Stomach (tissue), 8 donors: ENCODE measurements at regions not wholly inside any gene's neighbourhood (a gene's known extent, or its start where the extent isn't known, plus 50 kb on each side); places are given as distances from the start of the nearest gene placed in this dataset.

Experiments
- DNase-seq, 2 donors: peaks; one replicate each; pipeline versions ENCODE4 v3.0.0 to v3.0.0-alpha.2; 2013 to 2019
- H3K27ac ChIP-seq, 5 donors: fragments of 200-600 bp in 4 of 5; sonication (generic) in 4 of 5; one replicate each; pipeline ENCODE4 v1.5.1; 2013 to 2019; ENCODE audit warnings: mild to moderate bottlenecking in 1 of 5, moderate library complexity in 1 of 5
- H3K27me3 ChIP-seq, 3 donors: fragments of 200-600 bp; sonication (generic); one replicate each; pipeline ENCODE4 v1.5.1; 2017 to 2019; ENCODE audit warnings: mixed run types in 1 of 3
- H3K36me3 ChIP-seq, 4 donors: fragments of 200-600 bp; sonication (generic); 1 replicate in 3 of 4; 2 replicates in 1 of 4; pipeline ENCODE4 v1.5.1; 2016 to 2019
- H3K4me1 ChIP-seq, 4 donors: fragments of 200-600 bp; sonication (generic); one replicate each; pipeline ENCODE4 v1.5.1; 2016 to 2019
- H3K4me3 ChIP-seq, 4 donors: fragments of 200-600 bp; sonication (generic) in 3 of 4; one replicate each; pipeline ENCODE4 v1.5.1; 2016 to 2019; ENCODE audit warnings: mild to moderate bottlenecking in 1 of 4
- H3K9me3 ChIP-seq, 4 donors: fragments of 200-600 bp; sonication (generic); one replicate each; pipeline ENCODE4 v1.5.1; 2016 to 2019
- CTCF ChIP-seq, 7 experiments: fragments of 450-650 bp in 4 of 7; fragments of 200-600 bp in 3 of 7; sonication (generic) in 3 of 7; IDR thresholded peaks; one replicate each; pipeline ENCODE4 v1.5.1; 2016 to 2019; ENCODE audit warnings: antibody characterized with exemption in 7 of 7, control low read depth in 2 of 7, mild to moderate bottlenecking in 1 of 7
- EP300 ChIP-seq: sonication (generic); formaldehyde crosslinking; IDR thresholded peaks from one replicate; pipeline ENCODE4 v1.6.1; 2017; ENCODE audit warnings: antibody characterized with exemption
- POLR2A ChIP-seq, 4 donors: fragments of 450-650 bp; IDR thresholded peaks; one replicate each; pipeline ENCODE4 v1.6.1; 2016; ENCODE audit warnings: antibody characterized with exemption in 4 of 4, control low read depth in 2 of 4, mild to moderate bottlenecking in 1 of 4, moderate library complexity in 1 of 4
- POLR2AphosphoS5 ChIP-seq, 3 donors: sonication (generic); formaldehyde crosslinking; IDR thresholded peaks; one replicate each; pipeline ENCODE4 v1.6.1; 2016; ENCODE audit warnings: antibody characterized with exemption in 3 of 3
- WGBS, 5 donors: extraction: QIAGEN DNeasy Blood & Tissue Kit in 3 of 5; methylation state at CpG; one replicate each; pipeline versions ENCODE4 v1.1.5 to v1.1.7; 2013 to 2018; 5-methylcytosine and 5-hydroxymethylcytosine counted together
- intact Hi-C: fragments of 100-400 bp; cut with DNase I; formaldehyde crosslinking; loops from one replicate; pipeline ENCODE4 v1.15.1; 2023; ENCODE audit warnings: low total_unique reads
- donor health status: healthy with polysubstance abuse.
- donor health status: Bipolar disorder and iron deficiency.
- donor health status: healthy.

DNA sequence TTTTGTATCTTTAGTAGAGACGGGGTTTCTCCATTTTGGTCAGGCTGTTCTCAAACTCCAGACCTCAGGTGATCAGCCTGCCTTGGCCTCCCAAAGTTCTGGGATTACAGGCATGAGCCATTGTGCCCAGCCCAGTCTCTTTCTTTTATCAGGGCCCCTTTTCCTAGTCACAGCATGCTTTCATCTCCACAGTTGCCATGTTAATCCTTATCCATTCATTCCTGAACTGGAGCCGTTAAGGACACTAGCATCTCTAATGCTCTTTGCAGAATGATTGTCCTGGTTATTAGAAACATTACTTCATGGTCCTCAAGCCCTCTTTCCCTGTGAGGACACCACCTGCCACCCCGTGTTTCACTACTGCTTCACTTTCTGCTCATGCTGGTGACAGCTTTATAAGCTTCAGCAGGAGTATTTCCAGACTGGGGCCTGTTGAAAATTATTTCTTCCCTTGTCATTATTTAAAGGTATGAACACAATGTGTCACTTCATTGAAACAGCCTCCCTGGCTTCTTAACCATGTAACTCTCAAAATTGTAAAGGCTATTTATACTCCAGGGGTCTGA, 313.9 kb downstream of the BMPER start:
- 62 to 73% (median 72%) methylated on average over 3 of the region's 3 CpGs for WGBS, 5 donors
- no peak overlapping the region for H3K27ac ChIP-seq
- no peak for DNase-seq
- H3K36me3 ChIP-seq, result no peaks in the 10 kb centered on the region
- TF ChIP-seq CTCF (IDR thresholded peaks at IDR 0.05) (no peak), POLR2A (IDR thresholded peaks at IDR 0.05) (no peak), POLR2AphosphoS5 (IDR thresholded peaks at IDR 0.05) (no peak), EP300 (no peak)
- intact Hi-C loops, result no loop called here
- H3K4me3 ChIP-seq, result no peak overlapping the region
- no peaks in the 10 kb centered on the region for H3K27me3 ChIP-seq
- no peaks in the 10 kb centered on the region for H3K9me3 ChIP-seq
- no peaks in the 10 kb centered on the region for H3K4me1 ChIP-seq

DNA sequence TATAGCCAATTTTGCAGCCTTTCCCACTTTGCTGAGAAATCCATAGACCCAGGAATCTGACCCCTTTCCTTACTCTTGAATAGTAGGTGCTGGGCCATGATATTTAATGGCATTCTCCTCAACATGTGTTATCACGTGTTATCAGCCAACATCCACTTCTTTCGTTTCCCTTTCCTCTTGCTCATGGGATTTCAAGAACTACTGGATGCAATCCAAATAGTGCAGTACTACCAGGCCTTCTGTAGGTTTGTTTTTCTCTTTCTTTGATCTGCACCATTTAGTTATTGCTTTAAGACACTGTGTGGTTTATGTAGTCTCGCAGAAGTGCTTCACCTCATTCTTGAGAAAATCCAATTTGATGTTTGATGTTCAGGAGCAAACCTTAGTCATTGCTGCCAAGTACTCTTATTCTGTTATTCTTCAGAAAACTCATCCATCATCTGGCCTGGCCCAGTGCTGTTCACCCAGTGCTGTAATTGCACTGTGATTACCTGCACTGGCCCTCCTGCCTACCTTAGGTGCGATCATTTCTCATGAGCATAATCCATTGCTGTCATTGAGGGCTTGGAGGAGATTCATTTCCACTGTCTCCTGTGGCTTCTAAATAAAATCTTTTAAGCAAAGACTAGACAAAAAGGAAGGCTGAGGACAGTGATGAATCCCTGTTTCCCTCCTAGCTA, 315.3 kb downstream of the BMPER start:
- Histone ChIP-seq H3K36me3 (no peaks in the 10 kb centered on the region), H3K4me1 (no peaks in the 10 kb centered on the region), H3K4me3 (no peak overlapping the region), H3K9me3 (no peaks in the 10 kb centered on the region), H3K27ac (no peak overlapping the region), H3K27me3 (no peaks in the 10 kb centered on the region)
- DNase-seq, result no peak
- intact Hi-C loops, result no loop called here
- TF ChIP-seq CTCF (IDR thresholded peaks at IDR 0.05) (no peak), POLR2A (IDR thresholded peaks at IDR 0.05) (no peak), EP300 (no peak), POLR2AphosphoS5 (IDR thresholded peaks at IDR 0.05) (no peak)
- WGBS, 5 donors, result 51 to 65% (median 57%) methylated on average over 4 of the region's 4 CpGs

- TF ChIP-seq POLR2AphosphoS5 (IDR thresholded peaks at IDR 0.05), result no peak
- no peak for TF ChIP-seq CTCF (IDR thresholded peaks at IDR 0.05)
- no peak for TF ChIP-seq EP300
- TF ChIP-seq POLR2A (IDR thresholded peaks at IDR 0.05), result no peak
- Histone ChIP-seq H3K4me3 (no peak overlapping the region), H3K9me3 (no peaks in the 10 kb centered on the region), H3K27me3 (no peaks in the 10 kb centered on the region), H3K27ac (no peak overlapping the region), H3K36me3 (no peaks in the 10 kb centered on the region), H3K4me1 (no peaks in the 10 kb centered on the region)
- intact Hi-C loops, result no loop called here
- DNase-seq, result no peak
These were observed 317.0 kb downstream of the BMPER start for GRCh38 chr7:34222316-34222715.

GRCh38 chr7:34222722-34223121, 317.4 kb downstream of the BMPER start:
- no peak for TF ChIP-seq CTCF (IDR thresholded peaks at IDR 0.05)
- no peak for TF ChIP-seq POLR2AphosphoS5 (IDR thresholded peaks at IDR 0.05)
- TF ChIP-seq EP300, result no peak
- no peak for TF ChIP-seq POLR2A (IDR thresholded peaks at IDR 0.05)
- no peak for DNase-seq
- Histone ChIP-seq H3K4me3 (no peak overlapping the region), H3K27ac (no peak overlapping the region), H3K4me1 (no peaks in the 10 kb centered on the region), H3K36me3 (no peaks in the 10 kb centered on the region), H3K27me3 (no peaks in the 10 kb centered on the region), H3K9me3 (no peaks in the 10 kb centered on the region)
- intact Hi-C loops, result no loop called here
- WGBS, 5 donors, result 30 to 79% (median 43%) methylated on average over 1 of the region's 1 CpG
